Hepatocyte (in vitro differentiated cells): ENCODE measurements at regions not wholly inside any gene's neighbourhood (a gene's known extent, or its start where the extent isn't known, plus 50 kb on each side); places are given as distances from the start of the nearest gene placed in this dataset.

ENCODE experiments used
- DNase-seq: peaks from one replicate; pipeline ENCODE4 v3.0.0-alpha.2; 2016; ENCODE audit warnings: low spot score
- H2AFZ ChIP-seq: fragments of 200-600 bp; sonication (generic); 2 replicates; pipeline ENCODE4 v1.6.0; 2016; ENCODE audit warnings: antibody characterized with exemption, mild to moderate bottlenecking
- H3K27ac ChIP-seq: fragments of 200-600 bp; sonication (generic); 2 replicates; pipeline ENCODE4 v1.5.1; 2016; ENCODE audit warnings: mild to moderate bottlenecking
- H3K27me3 ChIP-seq: fragments of 200-600 bp; sonication (generic); 2 replicates; pipeline ENCODE4 v1.6.1; 2016
- H3K36me3 ChIP-seq: fragments of 200-600 bp; sonication (generic); replicated peaks from 2 replicates; pipeline ENCODE4 v1.5.1; 2016; ENCODE audit warnings: low read depth; ENCODE audit not compliant: insufficient read depth
- H3K4me1 ChIP-seq: fragments of 200-600 bp; sonication (generic); 2 replicates; pipeline ENCODE4 v1.5.1; 2016; ENCODE audit warnings: mild to moderate bottlenecking, moderate library complexity; ENCODE audit not compliant: insufficient read depth
- H3K4me2 ChIP-seq: fragments of 200-600 bp; sonication (generic); 2 replicates; pipeline ENCODE4 v1.6.0; 2016
- H3K4me3 ChIP-seq: fragments of 200-600 bp; sonication (generic); 2 replicates; pipeline ENCODE4 v1.5.1; 2016; ENCODE audit warnings: mild to moderate bottlenecking
- H3K79me2 ChIP-seq: fragments of 200-600 bp; sonication (generic); 2 replicates; pipeline ENCODE4 v1.6.0; 2017; ENCODE audit warnings: mild to moderate bottlenecking
- H3K9me2 ChIP-seq: fragments of 200-600 bp; sonication (generic); replicated peaks from 2 replicates; pipeline ENCODE4 v1.6.0; 2017; ENCODE audit warnings: mild to moderate bottlenecking; ENCODE audit not compliant: insufficient read depth
- H3K9me3 ChIP-seq: fragments of 200-600 bp; sonication (generic); 2 replicates; pipeline ENCODE4 v1.5.1; 2016; ENCODE audit warnings: low read depth, mild to moderate bottlenecking
- H4K20me1 ChIP-seq: fragments of 200-600 bp; sonication (generic); 2 replicates; pipeline ENCODE4 v1.6.0; 2016; ENCODE audit warnings: mild to moderate bottlenecking; ENCODE audit not compliant: insufficient read depth, poor library complexity, severe bottlenecking
- CTCF ChIP-seq: fragments of 200-600 bp; sonication (generic); IDR thresholded peaks from 2 replicates; pipeline ENCODE4 v1.5.1; 2016; ENCODE audit warnings: antibody characterized with exemption, mild to moderate bottlenecking; ENCODE audit not compliant: poor library complexity
- EZH2 ChIP-seq: fragments of 200-600 bp; sonication (generic); IDR thresholded peaks from 2 replicates; pipeline ENCODE4 v1.6.1; 2016; ENCODE audit warnings: antibody characterized with exemption, mild to moderate bottlenecking, borderline replicate concordance
- EZH2phosphoT487 ChIP-seq: fragments of 200-600 bp; sonication (generic); IDR thresholded peaks from one replicate; pipeline ENCODE4 v1.6.1; 2018; ENCODE audit warnings: antibody characterized with exemption, mild to moderate bottlenecking, low read depth, moderate library complexity; ENCODE audit not compliant: unreplicated experiment, severe bottlenecking
- WGBS: methylation state at CpG from one replicate; pipeline ENCODE4 v1.1.6; 2016; ENCODE audit warnings: low lambda C conversion rate; ENCODE audit errors: missing lambda C conversion rate; 5-methylcytosine and 5-hydroxymethylcytosine counted together

- Histone ChIP-seq H3K36me3 (no peaks in the 10 kb centered on the region), H3K4me3 (no peak overlapping the region), H3K9me2 (no peaks in the 10 kb centered on the region), H3K9me3 (no peaks in the 10 kb centered on the region), H3K4me2 (no peak overlapping the region), H3K27me3 (no peaks in the 10 kb centered on the region), H3K4me1 (no peaks in the 10 kb centered on the region), H3K27ac (no peak overlapping the region), H4K20me1 (no peaks in the 10 kb centered on the region), H3K79me2 (no peaks in the 10 kb centered on the region), H2AFZ (no peak overlapping the region)
- TF ChIP-seq CTCF = no peak
- TF ChIP-seq EZH2 = no peak
- no peak for TF ChIP-seq EZH2phosphoT487
- 83% methylated on average over 3 of the region's 3 CpGs for WGBS
- no peak for DNase-seq
Observed at GRCh38 chr6:156628805-156629204, 148.4 kb upstream of the ARID1B start.

- no peak overlapping the region for H3K4me2 ChIP-seq
- H3K9me3 ChIP-seq = no peaks in the 10 kb centered on the region
- no peaks in the 10 kb centered on the region for H3K9me2 ChIP-seq
- 68% methylated on average over 1 of the region's 1 CpG for WGBS
- H3K36me3 ChIP-seq = no peaks in the 10 kb centered on the region
- H2AFZ ChIP-seq = no peak overlapping the region
- no peak overlapping the region for H3K27ac ChIP-seq
- DNase-seq = no peak
- no peaks in the 10 kb centered on the region for H3K79me2 ChIP-seq
- H4K20me1 ChIP-seq = no peaks in the 10 kb centered on the region
- no peaks in the 10 kb centered on the region for H3K4me1 ChIP-seq
- no peak overlapping the region for H3K4me3 ChIP-seq
- no peaks in the 10 kb centered on the region for H3K27me3 ChIP-seq
- no peak for TF ChIP-seq EZH2phosphoT487
- TF ChIP-seq CTCF = no peak
Observed at GRCh38 chr6:156627524-156627923, 149.7 kb upstream of the ARID1B start.

- no peaks in the 10 kb centered on the region for H3K36me3 ChIP-seq
- no peak overlapping the region for H3K4me2 ChIP-seq
- no peak overlapping the region for H2AFZ ChIP-seq
- H4K20me1 ChIP-seq = no peaks in the 10 kb centered on the region
- no peak for DNase-seq
- no peaks in the 10 kb centered on the region for H3K79me2 ChIP-seq
- H3K9me3 ChIP-seq = no peaks in the 10 kb centered on the region
- no peaks in the 10 kb centered on the region for H3K27me3 ChIP-seq
- no peaks in the 10 kb centered on the region for H3K4me1 ChIP-seq
- no peak for TF ChIP-seq EZH2
- TF ChIP-seq CTCF = no peak
- no peak for TF ChIP-seq EZH2phosphoT487
- no peak overlapping the region for H3K4me3 ChIP-seq
- no peaks in the 10 kb centered on the region for H3K9me2 ChIP-seq
- no peak overlapping the region for H3K27ac ChIP-seq
- WGBS = 67% methylated on average over 3 of the region's 3 CpGs
Observed at GRCh38 chr6:156622185-156622584, 155.0 kb upstream of the ARID1B start.

GRCh38 chr6:156620331-156620730 lies 156.8 kb upstream of the ARID1B start:
- Histone ChIP-seq H3K9me2 (no peaks in the 10 kb centered on the region), H2AFZ (no peak overlapping the region), H3K4me1 (no peaks in the 10 kb centered on the region), H3K79me2 (no peaks in the 10 kb centered on the region), H3K9me3 (no peaks in the 10 kb centered on the region), H3K4me3 (no peak overlapping the region), H3K27me3 (no peaks in the 10 kb centered on the region), H3K27ac (no peak overlapping the region), H4K20me1 (no peaks in the 10 kb centered on the region), H3K36me3 (no peaks in the 10 kb centered on the region), H3K4me2 (no peak overlapping the region)
- WGBS = 88% methylated on average over 4 of the region's 4 CpGs
- no peak for DNase-seq
- TF ChIP-seq CTCF = no peak
- TF ChIP-seq EZH2 = no peak
- no peak for TF ChIP-seq EZH2phosphoT487
